NT2/D1 (cell line): ENCODE measurements at regions not wholly inside any gene's neighbourhood (a gene's known extent, or its start where the extent isn't known, plus 50 kb on each side); places are given as distances from the start of the nearest gene placed in this dataset.

Source experiments
- DNase-seq: peaks from one replicate; pipeline ENCODE4 v3.0.0-alpha.2; 2011; ENCODE audit warnings: low read depth, low spot score
- H3K27me3 ChIP-seq: 2 replicates; pipeline ENCODE4 v1.6.0; 2011; ENCODE audit warnings: mild to moderate bottlenecking; ENCODE audit not compliant: insufficient read length, insufficient read depth
- H3K36me3 ChIP-seq: 2 replicates; pipeline ENCODE4 v1.6.1; 2011; ENCODE audit warnings: mild to moderate bottlenecking, low read length, mixed read lengths; ENCODE audit not compliant: insufficient read depth, insufficient read length
- H3K4me1 ChIP-seq: 2 replicates; pipeline ENCODE4 v1.5.1; 2011; ENCODE audit not compliant: insufficient read depth, insufficient read length
- H3K4me3 ChIP-seq: 2 replicates; pipeline ENCODE4 v1.5.1; 2011; ENCODE audit warnings: low read depth; ENCODE audit not compliant: insufficient read length
- H3K9ac ChIP-seq: 2 replicates; pipeline ENCODE4 v1.6.0; 2011; ENCODE audit warnings: low read depth; ENCODE audit not compliant: insufficient read length
- H3K9me3 ChIP-seq: 2 replicates; pipeline ENCODE4 v1.5.1; 2011; ENCODE audit warnings: mild to moderate bottlenecking, low read length; ENCODE audit not compliant: insufficient read depth
- SUZ12 ChIP-seq: IDR thresholded peaks from 2 replicates; pipeline ENCODE4 v1.6.1; 2011; ENCODE audit not compliant: insufficient read length, insufficient read depth; ENCODE audit errors: extremely low read depth
- YY1 ChIP-seq: IDR thresholded peaks from 2 replicates; pipeline ENCODE4 v1.6.1; 2011; ENCODE audit not compliant: insufficient read length, insufficient read depth
- ZNF274 ChIP-seq: IDR thresholded peaks from 2 replicates; pipeline ENCODE4 v1.6.1; 2011; ENCODE audit warnings: mild to moderate bottlenecking, low read depth, low read length

DNA sequence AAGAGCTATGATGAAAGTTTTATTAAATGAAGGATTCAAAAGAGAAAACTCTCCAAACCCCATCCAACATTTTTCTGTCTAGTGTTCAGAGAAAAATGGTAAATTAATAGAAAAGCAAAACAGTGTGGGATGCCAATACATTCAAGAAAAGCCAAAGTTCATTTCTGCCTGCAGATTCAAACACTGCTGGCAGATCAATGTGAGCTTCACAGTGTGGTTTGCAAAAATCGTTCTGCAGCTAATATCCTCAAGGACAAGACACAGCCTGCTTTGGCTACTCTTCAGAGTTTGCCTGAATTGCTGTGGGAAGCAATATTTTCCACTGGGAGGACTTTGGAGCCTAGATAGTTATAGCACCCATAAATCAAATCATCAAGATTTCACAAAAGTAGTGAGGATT lies 619.9 kb upstream of the SUCLG2 start:
- Histone ChIP-seq H3K36me3 (no peaks in the 10 kb centered on the region), H3K9me3 (no peaks in the 10 kb centered on the region), H3K4me3 (no peak overlapping the region), H3K9ac (no peak overlapping the region), H3K27me3 (no peaks in the 10 kb centered on the region), H3K4me1 (no peaks in the 10 kb centered on the region)
- no peak for DNase-seq
- TF ChIP-seq ZNF274 (no peak), SUZ12 (no peak), YY1 (no peak)

DNA sequence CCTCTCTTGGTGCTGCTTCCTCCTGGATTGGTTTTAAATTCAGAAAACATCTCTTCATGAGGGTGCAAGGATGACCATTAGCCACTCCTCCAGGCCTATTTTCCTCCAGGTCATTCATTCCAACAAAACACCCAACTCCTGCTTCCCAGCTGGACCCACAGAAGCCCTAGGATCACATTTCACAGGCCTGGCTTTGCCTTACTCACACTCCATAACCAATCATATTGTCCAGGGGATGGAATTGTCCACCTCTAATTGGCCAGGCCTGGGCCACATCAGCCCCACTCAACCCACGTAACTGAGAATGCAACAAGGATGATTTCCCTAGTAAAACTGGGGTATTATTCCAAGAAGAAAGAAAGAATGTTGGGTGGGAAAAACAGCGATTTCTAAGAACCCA lies 616.7 kb upstream of the SUCLG2 start:
- TF ChIP-seq SUZ12 (no peak), ZNF274 (no peak), YY1 (no peak)
- no peaks in the 10 kb centered on the region for H3K36me3 ChIP-seq
- no peaks in the 10 kb centered on the region for H3K4me1 ChIP-seq
- H3K9ac ChIP-seq: no peak overlapping the region
- H3K4me3 ChIP-seq: no peak overlapping the region
- H3K9me3 ChIP-seq: no peaks in the 10 kb centered on the region
- no peaks in the 10 kb centered on the region for H3K27me3 ChIP-seq
- DNase-seq: no peak

DNA sequence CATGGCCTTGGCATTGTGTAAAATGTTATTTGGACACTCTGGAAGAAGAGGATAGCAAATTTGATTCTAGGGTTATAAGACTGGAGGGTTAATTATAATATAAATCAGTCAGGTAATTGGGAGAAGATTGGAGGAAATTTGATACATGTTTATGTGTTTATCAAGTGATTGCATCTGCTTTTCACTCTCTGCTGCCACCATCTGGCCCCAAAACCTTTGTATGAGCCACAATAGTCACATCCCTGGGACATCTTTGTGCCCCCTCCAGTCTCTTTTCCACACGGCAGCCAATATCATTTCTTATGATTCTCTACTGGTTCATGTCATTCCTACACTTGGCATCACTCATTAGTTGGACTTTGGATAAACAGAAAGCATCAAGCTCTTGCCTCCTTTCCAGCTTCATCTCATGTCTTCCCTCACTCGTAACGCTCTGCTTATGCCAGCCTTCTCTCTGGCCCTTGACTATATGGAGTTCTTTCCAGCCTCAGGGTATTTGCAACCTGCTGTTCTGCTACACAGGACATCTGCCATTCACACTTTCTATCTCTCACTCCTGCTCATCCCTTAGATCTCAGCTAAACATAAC lies 602.3 kb upstream of the SUCLG2 start:
- Histone ChIP-seq H3K9ac (no peak overlapping the region), H3K4me1 (no peaks in the 10 kb centered on the region), H3K27me3 (no peaks in the 10 kb centered on the region), H3K4me3 (no peak overlapping the region), H3K36me3 (no peaks in the 10 kb centered on the region), H3K9me3 (no peaks in the 10 kb centered on the region)
- no peak for DNase-seq
- no peak for TF ChIP-seq SUZ12
- TF ChIP-seq YY1: no peak
- no peak for TF ChIP-seq ZNF274

DNA sequence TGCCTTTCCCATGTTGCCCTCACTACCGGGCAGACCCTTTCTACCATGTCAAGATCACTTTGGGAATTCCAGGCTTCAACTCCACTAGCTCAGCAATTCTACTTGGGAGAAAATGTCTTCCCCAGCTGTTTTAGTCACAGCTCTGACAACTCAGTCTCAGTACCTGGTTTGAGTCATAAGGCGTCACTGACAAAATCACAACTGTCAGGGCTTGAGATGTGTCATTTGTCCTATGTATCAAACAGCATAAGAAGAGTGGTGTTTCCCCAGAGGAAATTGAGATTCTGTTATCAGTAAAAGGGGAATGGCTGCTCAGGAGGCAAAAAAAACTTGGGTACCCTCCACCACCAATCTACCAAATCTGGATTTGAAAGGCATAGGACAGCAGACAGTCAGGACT lies 594.9 kb upstream of the SUCLG2 start:
- H3K36me3 ChIP-seq: no peaks in the 10 kb centered on the region
- H3K9me3 ChIP-seq: no peaks in the 10 kb centered on the region
- H3K27me3 ChIP-seq: no peaks in the 10 kb centered on the region
- no peak overlapping the region for H3K4me3 ChIP-seq
- no peaks in the 10 kb centered on the region for H3K4me1 ChIP-seq
- no peak for DNase-seq
- H3K9ac ChIP-seq: no peak overlapping the region
- TF ChIP-seq ZNF274 (no peak), YY1 (no peak), SUZ12 (no peak)

DNA sequence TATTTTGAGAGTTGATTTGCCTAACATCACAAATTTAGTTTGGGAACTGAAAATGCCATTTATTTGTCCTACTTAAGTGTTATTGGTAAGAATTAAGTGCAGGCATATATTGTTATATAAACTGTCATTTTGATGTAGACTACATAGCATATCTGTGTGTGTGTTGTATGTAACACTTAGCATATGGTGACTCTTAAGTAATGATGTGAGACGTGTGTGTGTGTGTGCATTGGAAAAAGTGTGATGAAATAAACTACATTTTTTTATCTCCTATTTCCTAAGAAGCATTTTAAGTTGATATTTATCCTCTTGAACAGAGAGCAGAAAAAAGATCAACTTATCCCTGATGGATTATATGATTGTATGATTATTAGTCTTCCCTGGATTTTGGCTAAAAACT lies 588.2 kb upstream of the SUCLG2 start:
- Histone ChIP-seq H3K4me1 (no peaks in the 10 kb centered on the region), H3K9ac (no peak overlapping the region), H3K36me3 (no peaks in the 10 kb centered on the region), H3K4me3 (no peak overlapping the region), H3K27me3 (no peaks in the 10 kb centered on the region), H3K9me3 (no peaks in the 10 kb centered on the region)
- no peak for DNase-seq
- TF ChIP-seq ZNF274: no peak
- TF ChIP-seq SUZ12: no peak
- no peak for TF ChIP-seq YY1

DNA sequence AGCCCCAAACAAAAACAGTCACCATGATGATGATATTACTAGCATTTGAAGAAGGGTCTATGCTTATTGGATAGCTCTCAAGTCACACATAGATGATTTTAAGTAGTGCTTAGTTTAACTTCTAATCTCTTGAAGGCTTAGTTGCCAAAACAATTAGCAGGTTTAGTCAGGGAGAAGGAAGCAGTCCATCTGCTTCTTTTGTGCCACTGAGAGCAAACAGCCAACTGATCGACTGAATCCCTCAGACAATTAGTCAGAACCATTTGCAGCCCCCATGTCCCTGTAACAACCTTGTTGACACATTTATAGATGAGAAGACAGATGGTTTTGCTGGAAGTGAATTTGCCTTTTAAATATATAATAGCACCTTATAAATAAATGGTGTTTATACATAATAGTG lies 585.1 kb upstream of the SUCLG2 start:
- Histone ChIP-seq H3K4me3 (no peak overlapping the region), H3K4me1 (no peaks in the 10 kb centered on the region), H3K36me3 (no peaks in the 10 kb centered on the region), H3K27me3 (no peaks in the 10 kb centered on the region), H3K9ac (no peak overlapping the region), H3K9me3 (no peaks in the 10 kb centered on the region)
- no peak for TF ChIP-seq ZNF274
- no peak for TF ChIP-seq YY1
- TF ChIP-seq SUZ12: no peak
- no peak for DNase-seq

DNA sequence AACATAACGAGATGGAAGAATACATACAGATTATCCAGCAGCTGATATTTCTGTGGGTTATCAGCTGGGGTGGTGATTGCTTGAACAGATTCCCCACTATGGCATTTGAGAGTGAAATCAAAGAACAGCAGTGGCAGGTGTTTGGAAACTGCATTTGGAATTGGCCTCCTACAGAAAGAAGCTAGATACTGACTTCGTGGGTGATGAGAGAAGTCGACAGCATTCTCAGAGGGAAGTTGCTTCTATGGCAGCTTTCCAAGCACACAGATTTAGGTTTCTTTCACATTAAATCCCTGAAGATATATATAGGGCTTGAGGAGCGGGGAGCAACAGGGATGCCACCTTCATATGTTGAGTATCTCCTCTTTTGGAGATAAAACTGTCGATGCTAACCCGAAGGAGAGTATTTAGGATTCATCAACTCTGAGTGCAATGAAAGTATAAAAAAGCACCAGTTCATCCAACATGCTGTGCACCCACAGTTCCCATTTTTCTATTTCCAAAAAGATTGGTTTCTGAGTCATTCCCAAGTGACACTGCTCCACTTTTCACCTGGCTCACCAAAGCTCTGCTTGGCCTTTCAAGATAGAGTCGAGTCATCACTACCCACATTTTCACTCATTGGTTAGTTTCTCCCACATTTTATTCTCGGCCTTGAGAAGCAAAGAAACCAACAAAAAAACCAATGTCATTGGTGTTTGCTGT lies 579.8 kb upstream of the SUCLG2 start:
- Histone ChIP-seq H3K4me1 (no peaks in the 10 kb centered on the region), H3K9ac (no peak overlapping the region), H3K27me3 (no peaks in the 10 kb centered on the region), H3K36me3 (no peaks in the 10 kb centered on the region), H3K9me3 (no peaks in the 10 kb centered on the region), H3K4me3 (no peak overlapping the region)
- no peak for TF ChIP-seq ZNF274
- DNase-seq: no peak
